IPS-NIHi7 (cell line): ENCODE measurements at regions not wholly inside any gene's neighbourhood (a gene's known extent, or its start where the extent isn't known, plus 50 kb on each side); places are given as distances from the start of the nearest gene placed in this dataset.

Experiments used
- DNase-seq: peaks from one replicate; pipeline ENCODE4 v3.0.0; 2012; ENCODE audit warnings: mixed read lengths; ENCODE audit errors: extremely low spot score

- peak; percentile 38 for DNase-seq
These were observed 328.7 kb downstream of the SMAD2 start for GRCh38 chr18:47601581-47602272.

- peak; percentile 76 for DNase-seq
These were observed 334.5 kb downstream of the SMAD2 start for GRCh38 chr18:47595831-47596501.

GRCh38 chr18:47594621-47595086 is 335.8 kb downstream of the SMAD2 start:
- DNase-seq, result no peak

- DNase-seq, result peak; percentile 45
These were observed 336.6 kb downstream of the SMAD2 start for GRCh38 chr18:47593744-47594472.

- no peak for DNase-seq
These were observed 339.0 kb downstream of the SMAD2 start for GRCh38 chr18:47591429-47591828.

GRCh38 chr18:47587587-47587986 is 336.1 kb upstream of the SKOR2 start:
- no peak for DNase-seq

GRCh38 chr18:47586418-47587070 is 335.1 kb upstream of the SKOR2 start:
- no peak for DNase-seq

- no peak for DNase-seq
These were observed 334.5 kb upstream of the SKOR2 start for GRCh38 chr18:47585914-47586313.

GRCh38 chr18:47585136-47585535 is 333.7 kb upstream of the SKOR2 start:
- DNase-seq, result no peak

- DNase-seq, result no peak
These were observed 330.6 kb upstream of the SKOR2 start for GRCh38 chr18:47582093-47582492.

GRCh38 chr18:47577520-47577919 is 326.1 kb upstream of the SKOR2 start:
- no peak for DNase-seq

GRCh38 chr18:47574966-47575365 is 323.5 kb upstream of the SKOR2 start:
- no peak for DNase-seq

- no peak for DNase-seq
These were observed 320.5 kb upstream of the SKOR2 start for GRCh38 chr18:47571957-47572356.

- DNase-seq, result no peak
These were observed 315.3 kb upstream of the SKOR2 start for GRCh38 chr18:47566809-47567208.

GRCh38 chr18:47560723-47561715 is 309.6 kb upstream of the SKOR2 start:
- peak; percentile 65 for DNase-seq

- no peak for DNase-seq
These were observed 306.8 kb upstream of the SKOR2 start for GRCh38 chr18:47558110-47558750.

- peak; percentile 54 for DNase-seq
These were observed 305.7 kb upstream of the SKOR2 start for GRCh38 chr18:47557160-47557559.

GRCh38 chr18:47552783-47553182 is 301.3 kb upstream of the SKOR2 start:
- no peak for DNase-seq

- DNase-seq, result no peak
These were observed 299.2 kb upstream of the SKOR2 start for GRCh38 chr18:47550611-47551010.

GRCh38 chr18:47549021-47549540 is 297.6 kb upstream of the SKOR2 start:
- no peak for DNase-seq
